Gastrocnemius medialis (tissue), 4 donors: ENCODE measurements at regions not wholly inside any gene's neighbourhood (a gene's known extent, or its start where the extent isn't known, plus 50 kb on each side); places are given as distances from the start of the nearest gene placed in this dataset.
"Not testable (repeated sequence)": the region's sequence is repeated elsewhere in the genome, so short reads cannot be mapped to it uniquely, and the experiment has no call there.

Experiments used
- ATAC-seq, 2 donors: fragments of 150-250 bp; one replicate each; pipeline ENCODE4 v1.9.1; 2016
- DNase-seq, 2 donors: peaks; one replicate each; pipeline ENCODE4 v3.0.0-alpha.2; 2019
- H3K27ac ChIP-seq, 4 donors: fragments of 200-600 bp; sonication (generic); 1 replicate in 1 of 4; 2 replicates in 3 of 4; pipeline ENCODE4 v1.5.1; 2016 to 2018; ENCODE audit warnings: mild to moderate bottlenecking in 2 of 4, moderate library complexity in 1 of 4
- H3K27me3 ChIP-seq, 3 donors: fragments of 200-600 bp; sonication (generic) in 2 of 3; 1 replicate in 1 of 3; 2 replicates in 2 of 3; pipeline versions ENCODE4 v1.5.1 to v1.6.0; 2016 to 2019; ENCODE audit warnings: mild to moderate bottlenecking in 1 of 3, moderate library complexity in 1 of 3
- H3K36me3 ChIP-seq, 2 donors: fragments of 200-600 bp; sonication (generic) in 1 of 2; one replicate each; pipeline ENCODE4 v1.5.1; 2017 to 2018
- H3K4me1 ChIP-seq, 2 donors: fragments of 200-600 bp; sonication (generic) in 1 of 2; one replicate each; pipeline ENCODE4 v1.5.1; 2016 to 2017; ENCODE audit warnings: mild to moderate bottlenecking in 2 of 2
- H3K4me3 ChIP-seq, 4 donors: fragments of 200-600 bp; sonication (generic) in 3 of 4; 1 replicate in 1 of 4; 2 replicates in 3 of 4; pipeline ENCODE4 v1.5.1; 2016 to 2019; ENCODE audit warnings: mild to moderate bottlenecking in 2 of 4
- H3K9me3 ChIP-seq, 3 donors: fragments of 200-600 bp; sonication (generic) in 2 of 3; 1 replicate in 1 of 3; 2 replicates in 2 of 3; pipeline ENCODE4 v1.5.1; 2016 to 2019
- POLR2A ChIP-seq, 2 donors: fragments of 450-650 bp; IDR thresholded peaks; one replicate each; pipeline ENCODE4 v1.6.1; 2017; ENCODE audit warnings: antibody characterized with exemption in 2 of 2, mild to moderate bottlenecking in 2 of 2, moderate library complexity in 2 of 2
- in situ Hi-C, 4 donors: fragments of 200-750 bp; cut with MboI; loops; one replicate each; pipeline versions ENCODE4 v1.15.0 to v1.8.0; 2017; ENCODE audit warnings: low sequenced_read_pairs in 4 of 4
- intact Hi-C: fragments of 100-400 bp; cut with DNase I; formaldehyde crosslinking; loops from one replicate; pipeline ENCODE4 v1.15.1; 2023; ENCODE audit warnings: low total_unique reads
- TF ChIP-seq, protein P1 (sequence below), 5 experiments: fragments of 450-650 bp in 3 of 5; fragments of 200-600 bp in 2 of 5; sonication (generic) in 2 of 5; IDR thresholded peaks in 4 of 5; conservative IDR thresholded peaks in 1 of 5; 1 replicate in 4 of 5; 2 replicates in 1 of 5; pipeline ENCODE4 v1.5.1; 2016 to 2019; ENCODE audit warnings: antibody characterized with exemption in 5 of 5, mild to moderate bottlenecking in 3 of 5, moderate library complexity in 3 of 5

DNA sequence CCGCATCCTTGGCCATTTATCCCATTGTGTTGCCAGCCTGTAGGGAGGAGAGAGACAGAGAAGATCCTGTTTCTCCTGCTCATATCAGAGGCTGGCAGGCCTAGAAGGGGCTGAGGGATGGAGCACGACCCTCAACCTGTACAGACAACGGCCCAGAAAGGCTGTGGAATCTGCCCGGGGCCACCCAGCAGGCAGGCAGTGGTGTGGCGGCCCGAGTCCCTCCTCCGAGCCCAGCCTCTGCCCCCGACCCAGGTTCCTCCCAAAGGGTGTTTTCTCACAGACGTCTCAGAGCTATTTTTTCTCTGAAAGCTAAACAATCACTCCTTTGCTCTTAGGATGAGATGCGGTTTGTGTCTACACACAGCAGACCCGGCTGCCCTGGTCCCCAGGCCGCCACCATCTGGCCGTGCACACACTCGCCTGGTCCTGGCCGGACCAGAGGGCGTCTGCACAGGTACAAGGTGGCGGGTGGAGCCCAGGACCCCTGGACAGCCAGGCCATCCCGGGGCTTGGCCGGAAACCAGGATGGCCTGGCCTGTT lies 69.3 kb downstream of the FOXL3 start:
- no peak for TF ChIP-seq POLR2A (IDR thresholded peaks at IDR 0.05)
- TF ChIP-seq, protein P1, sequence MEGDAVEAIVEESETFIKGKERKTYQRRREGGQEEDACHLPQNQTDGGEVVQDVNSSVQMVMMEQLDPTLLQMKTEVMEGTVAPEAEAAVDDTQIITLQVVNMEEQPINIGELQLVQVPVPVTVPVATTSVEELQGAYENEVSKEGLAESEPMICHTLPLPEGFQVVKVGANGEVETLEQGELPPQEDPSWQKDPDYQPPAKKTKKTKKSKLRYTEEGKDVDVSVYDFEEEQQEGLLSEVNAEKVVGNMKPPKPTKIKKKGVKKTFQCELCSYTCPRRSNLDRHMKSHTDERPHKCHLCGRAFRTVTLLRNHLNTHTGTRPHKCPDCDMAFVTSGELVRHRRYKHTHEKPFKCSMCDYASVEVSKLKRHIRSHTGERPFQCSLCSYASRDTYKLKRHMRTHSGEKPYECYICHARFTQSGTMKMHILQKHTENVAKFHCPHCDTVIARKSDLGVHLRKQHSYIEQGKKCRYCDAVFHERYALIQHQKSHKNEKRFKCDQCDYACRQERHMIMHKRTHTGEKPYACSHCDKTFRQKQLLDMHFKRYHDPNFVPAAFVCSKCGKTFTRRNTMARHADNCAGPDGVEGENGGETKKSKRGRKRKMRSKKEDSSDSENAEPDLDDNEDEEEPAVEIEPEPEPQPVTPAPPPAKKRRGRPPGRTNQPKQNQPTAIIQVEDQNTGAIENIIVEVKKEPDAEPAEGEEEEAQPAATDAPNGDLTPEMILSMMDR (IDR thresholded peaks at IDR 0.05 in 4 of 5, conservative IDR thresholded peaks at IDR 0.05 in 1 of 5) = no peak
- in situ Hi-C loops = no loop called here

DNA sequence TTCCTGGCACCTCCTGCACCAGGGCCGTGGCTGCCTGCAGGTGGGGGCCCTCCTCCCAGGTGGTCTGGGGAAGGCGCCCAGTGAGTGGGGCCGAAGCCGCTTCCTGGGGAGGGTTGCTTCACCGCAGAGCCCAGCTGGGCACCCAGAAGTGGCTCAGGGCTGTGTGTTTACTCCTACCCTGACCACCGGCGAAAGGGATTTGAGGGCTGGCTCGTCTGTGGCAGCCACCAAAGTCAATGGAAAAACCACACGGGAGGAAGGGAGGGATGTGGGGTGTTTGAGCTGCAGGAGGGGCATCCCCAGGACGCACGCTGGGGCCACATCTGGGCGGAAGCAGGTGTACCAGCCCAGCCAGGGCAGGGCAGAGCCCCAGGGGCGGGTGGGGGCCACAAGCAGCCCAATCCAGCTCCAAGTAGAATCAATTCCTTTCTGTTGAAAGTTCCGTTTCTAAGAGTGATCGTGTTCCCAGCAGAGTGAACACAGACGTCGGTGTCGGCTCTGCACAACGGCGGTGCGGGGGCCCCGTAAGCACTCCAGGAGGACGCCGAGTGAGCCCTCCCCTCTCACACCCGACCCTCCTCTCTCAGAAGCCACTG lies 69.9 kb downstream of the FOXL3 start:
- Histone ChIP-seq H3K4me3 (no peak overlapping the region), H3K27me3 (peaks cover 43 to 50% (median 48%) of the 10 kb centered on the region in 3 donors), H3K9me3 (no peaks in the 10 kb centered on the region), H3K27ac (no peak overlapping the region), H3K4me1 (peaks cover 0 to 7% of the 10 kb centered on the region in 2 donors), H3K36me3 (no peaks in the 10 kb centered on the region)
- DNase-seq (no peak), ATAC-seq (no peak)
- intact Hi-C loops = no loop called here
- in situ Hi-C loops = no loop called here
- TF ChIP-seq, protein P1 (IDR thresholded peaks at IDR 0.05 in 4 of 5, conservative IDR thresholded peaks at IDR 0.05 in 1 of 5) = no peak
- TF ChIP-seq POLR2A (IDR thresholded peaks at IDR 0.05) = no peak

More for the DNA sequence above, 69.3 kb downstream of the FOXL3 start:
- Histone ChIP-seq H3K4me3 (no peak overlapping the region), H3K36me3 (no peaks in the 10 kb centered on the region), H3K27ac (no peak overlapping the region), H3K27me3 (peaks cover 38 to 46% (median 43%) of the 10 kb centered on the region in 3 donors), H3K9me3 (no peaks in the 10 kb centered on the region), H3K4me1 (peaks cover 0 to 7% of the 10 kb centered on the region in 2 donors)
- no peak for ATAC-seq
- DNase-seq = no peak
- intact Hi-C loops = no loop called here

DNA sequence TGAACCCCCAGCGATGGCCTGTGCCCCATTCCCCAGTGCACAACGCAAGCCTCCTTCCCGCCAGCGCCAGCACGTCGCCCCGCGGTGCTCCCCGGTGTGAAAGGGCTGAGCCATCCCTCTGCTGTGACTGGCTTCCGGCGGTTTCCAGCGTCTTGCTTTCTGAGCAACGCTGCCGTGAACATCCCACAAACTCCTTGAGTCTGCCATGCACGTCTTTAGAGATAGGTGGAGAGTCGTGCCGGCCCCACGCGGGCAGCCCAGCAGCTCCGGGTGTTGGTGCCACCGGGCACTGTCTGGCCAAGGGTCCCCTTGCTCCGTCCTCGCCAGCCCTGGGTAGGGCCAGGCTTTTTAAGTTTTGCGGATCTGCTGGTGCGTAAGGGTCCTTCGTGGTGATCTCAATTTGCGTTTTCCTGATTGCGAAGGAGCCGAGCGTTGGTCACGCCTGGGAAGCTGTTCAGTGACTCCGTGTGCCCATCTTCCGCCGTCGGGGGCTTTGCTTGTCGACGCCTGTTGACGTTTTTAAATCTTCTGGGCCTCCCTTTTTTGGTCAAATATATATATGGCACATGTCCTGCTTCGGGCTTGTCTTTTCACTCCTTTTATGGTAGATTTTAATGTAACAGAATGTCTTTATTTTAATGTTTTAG lies 70.6 kb downstream of the FOXL3 start:
- Histone ChIP-seq H3K4me3 (no peak overlapping the region), H3K27ac (no peak overlapping the region), H3K4me1 (peaks cover 0 to 7% of the 10 kb centered on the region in 2 donors), H3K9me3 (no peaks in the 10 kb centered on the region), H3K27me3 (peaks cover 45 to 57% (median 49%) of the 10 kb centered on the region in 3 donors), H3K36me3 (no peaks in the 10 kb centered on the region)
- intact Hi-C loops = no loop called here
- no peak for DNase-seq
- TF ChIP-seq, protein P1 (IDR thresholded peaks at IDR 0.05 in 4 of 5, conservative IDR thresholded peaks at IDR 0.05 in 1 of 5) = no peak
- no peak for TF ChIP-seq POLR2A (IDR thresholded peaks at IDR 0.05)
- ATAC-seq = no peak
- in situ Hi-C loops = no loop called here

DNA sequence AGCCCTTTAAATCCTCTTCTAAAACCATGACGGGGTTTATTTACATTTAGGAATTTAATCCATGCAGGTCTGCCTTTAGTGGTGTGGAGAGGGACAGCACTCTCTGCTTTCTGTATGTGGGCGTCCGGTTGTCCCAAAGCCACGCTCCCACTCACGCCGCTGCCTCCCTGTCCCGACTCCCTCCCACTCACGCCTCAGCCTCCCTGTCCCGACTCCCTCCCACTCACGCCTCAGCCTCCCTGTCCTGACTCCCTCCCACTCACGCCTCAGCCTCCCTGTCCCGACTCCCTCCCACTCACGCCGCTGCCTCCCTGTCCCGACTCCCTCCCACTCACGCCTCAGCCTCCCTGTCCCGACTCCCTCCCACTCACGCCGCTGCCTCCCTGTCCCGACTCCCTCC lies 71.2 kb downstream of the FOXL3 start:
- peaks cover 48 to 62% (median 49%) of the 10 kb centered on the region in 3 donors for H3K27me3 ChIP-seq
- H3K36me3 ChIP-seq, intact Hi-C loops, ATAC-seq, H3K9me3 ChIP-seq, in situ Hi-C loops, H3K4me1 ChIP-seq, H3K4me3 ChIP-seq, DNase-seq, H3K27ac ChIP-seq: not testable (repeated sequence)

DNA sequence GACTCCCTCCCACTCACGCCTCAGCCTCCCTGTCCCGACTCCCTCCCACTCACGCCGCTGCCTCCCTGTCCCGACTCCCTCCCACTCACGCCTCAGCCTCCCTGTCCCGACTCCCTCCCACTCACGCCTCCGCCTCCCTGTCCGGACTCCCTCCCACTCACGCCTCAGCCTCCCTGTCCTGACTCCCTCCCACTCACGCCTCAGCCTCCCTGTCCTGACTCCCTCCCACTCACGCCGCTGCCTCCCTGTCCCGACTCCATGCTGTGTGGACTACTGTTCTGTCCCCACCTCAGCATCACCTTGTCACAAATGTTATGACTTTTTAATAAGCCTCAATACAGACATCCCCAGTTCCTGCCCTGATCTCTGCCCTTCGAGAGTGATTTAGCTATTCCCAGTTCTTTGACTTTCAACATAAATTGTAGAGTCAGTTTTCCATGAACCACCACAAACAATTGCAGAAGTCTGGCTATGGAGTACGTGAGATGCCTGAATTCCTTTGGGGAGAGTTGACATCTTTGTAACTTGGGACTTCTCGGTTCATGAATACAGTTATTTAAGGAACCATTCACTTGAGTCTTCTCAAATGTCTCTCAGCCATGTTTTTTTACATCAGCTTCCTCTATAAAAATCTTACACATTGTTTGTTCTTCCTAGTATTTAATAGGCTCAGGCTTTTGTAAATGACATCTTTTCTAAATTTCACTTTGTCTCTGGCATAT lies 71.9 kb downstream of the FOXL3 start:
- DNase-seq (no peak), ATAC-seq (no peak)
- peaks cover 49 to 64% (median 49%) of the 10 kb centered on the region in 3 donors for H3K27me3 ChIP-seq
- intact Hi-C loops (no loop called here), in situ Hi-C loops (no loop called here)
- H3K36me3 ChIP-seq = no peaks in the 10 kb centered on the region
- H3K9me3 ChIP-seq = no peaks in the 10 kb centered on the region
- peak overlapping the region in 2 of 4 donors; percentile 2 to 32 for H3K4me3 ChIP-seq
- peaks cover 0 to 7% of the 10 kb centered on the region in 2 donors for H3K4me1 ChIP-seq
- TF ChIP-seq, protein P1 (IDR thresholded peaks at IDR 0.05 in 4 of 5, conservative IDR thresholded peaks at IDR 0.05 in 1 of 5) = no peak
- no peak for TF ChIP-seq POLR2A (IDR thresholded peaks at IDR 0.05)
- no peak overlapping the region for H3K27ac ChIP-seq
